ENCODE measurements at regions not wholly inside any gene's neighbourhood (a gene's known extent, or its start where the extent isn't known, plus 50 kb on each side); places are given as distances from the start of the nearest gene placed in this dataset.

- TF ChIP-seq CTCF (IDR thresholded peaks at IDR 0.05; ENCODE audit: low read length) (no peak), EZH2 (IDR thresholded peaks at IDR 0.05; ENCODE audit: borderline replicate concordance, low read length) (no peak)
Measured at GRCh38 chr7:10036693-10037092, 937.0 kb upstream of the PHF14 start.

Measured in OCI-LY1 (cell line).